ENCODE measurements at regions not wholly inside any gene's neighbourhood (a gene's known extent, or its start where the extent isn't known, plus 50 kb on each side); places are given as distances from the start of the nearest gene placed in this dataset.

GRCh38 chr17:30701498-30701989 is 122.9 kb downstream of the CRLF3 start (continued):
- TF ChIP-seq AFF4 (CRISPR knock-in tag; IDR thresholded peaks at IDR 0.05): no peak
- no peak for TF ChIP-seq CTCFL (IDR thresholded peaks at IDR 0.05; ENCODE audit: borderline replicate concordance, insufficient read depth, low read depth, low read length, poor library complexity, severe bottlenecking)
- TF ChIP-seq E2F8 (IDR thresholded peaks at IDR 0.05; ENCODE audit: low read depth, partially characterized antibody): no peak
- TF ChIP-seq ZNF696 (CRISPR knock-in tag; conservative IDR thresholded peaks at IDR 0.05): no peak
- TF ChIP-seq PYGO2 (tag; IDR thresholded peaks at IDR 0.05): no peak
- TF ChIP-seq FOXJ3 (CRISPR knock-in tag; IDR thresholded peaks at IDR 0.05): no peak
- no peak for TF ChIP-seq ZZZ3 (IDR thresholded peaks at IDR 0.05)
- TF ChIP-seq SRSF9 (IDR thresholded peaks at IDR 0.05; ENCODE audit: borderline replicate concordance, low read depth, low read length): no peak
- no peak for TF ChIP-seq KDM4B (IDR thresholded peaks at IDR 0.05; ENCODE audit: borderline replicate concordance in 2 of 2, low read depth in 1 of 2)
- no peak for TF ChIP-seq ZNF274 (IDR thresholded peaks at IDR 0.05; ENCODE audit: borderline replicate concordance, low read depth, low read length)
- TF ChIP-seq ZNF764 (CRISPR knock-in tag; IDR thresholded peaks at IDR 0.05; ENCODE audit: low read depth): no peak
- no peak for TF ChIP-seq ZNF740 (CRISPR knock-in tag; IDR thresholded peaks at IDR 0.05)
- no peak for TF ChIP-seq ZNF740 (tag; IDR thresholded peaks at IDR 0.05)
- TF ChIP-seq DNMT1 (IDR thresholded peaks at IDR 0.05): no peak
- TF ChIP-seq ZNF121 (CRISPR knock-in tag; conservative IDR thresholded peaks at IDR 0.05): peak; percentile 37; the same call in 1 of the 2 replicates
- no peak for TF ChIP-seq MYNN (IDR thresholded peaks at IDR 0.05)
- no peak for TF ChIP-seq MYNN (CRISPR knock-in tag; IDR thresholded peaks at IDR 0.05)
- no peak for TF ChIP-seq FOXP1 (CRISPR knock-in tag; IDR thresholded peaks at IDR 0.05)
- TF ChIP-seq FUS (optimal IDR thresholded peaks at IDR 0.05; ENCODE audit: low read depth, low read length): no peak
- TF ChIP-seq RBM39 (optimal IDR thresholded peaks at IDR 0.05; ENCODE audit: low read depth, low read length): no peak
